ENCODE measurements at regions not wholly inside any gene's neighbourhood (a gene's known extent, or its start where the extent isn't known, plus 50 kb on each side); places are given as distances from the start of the nearest gene placed in this dataset.

- no peak for DNase-seq (ENCODE audit: low read depth in 2 of 2)
Observed at GRCh38 chr3:10555263-10555662, 49.9 kb upstream of the ATP2B2 start.

DNA sequence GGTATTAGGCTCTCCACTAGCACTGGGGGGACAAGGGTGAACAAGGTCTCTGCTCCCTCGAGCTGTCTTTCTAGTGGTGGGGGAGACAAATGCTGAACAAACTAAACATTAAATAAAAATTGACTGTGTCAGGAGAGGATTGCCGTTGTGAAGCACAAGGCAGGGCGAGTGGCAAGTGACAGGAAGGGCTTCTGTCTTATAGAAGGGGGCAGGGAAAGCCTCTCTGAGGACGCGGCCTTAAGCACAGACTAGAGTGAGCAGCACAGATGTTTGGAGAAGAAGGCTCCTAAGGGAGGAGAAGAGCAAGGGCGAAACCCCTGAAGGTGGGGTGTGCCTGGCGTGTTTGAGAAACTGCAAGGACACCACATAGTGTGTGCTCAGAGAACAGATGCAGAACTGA is 50.9 kb upstream of the ATP2B2 start:
- no peak for DNase-seq (ENCODE audit: low read depth in 2 of 2)

DNA sequence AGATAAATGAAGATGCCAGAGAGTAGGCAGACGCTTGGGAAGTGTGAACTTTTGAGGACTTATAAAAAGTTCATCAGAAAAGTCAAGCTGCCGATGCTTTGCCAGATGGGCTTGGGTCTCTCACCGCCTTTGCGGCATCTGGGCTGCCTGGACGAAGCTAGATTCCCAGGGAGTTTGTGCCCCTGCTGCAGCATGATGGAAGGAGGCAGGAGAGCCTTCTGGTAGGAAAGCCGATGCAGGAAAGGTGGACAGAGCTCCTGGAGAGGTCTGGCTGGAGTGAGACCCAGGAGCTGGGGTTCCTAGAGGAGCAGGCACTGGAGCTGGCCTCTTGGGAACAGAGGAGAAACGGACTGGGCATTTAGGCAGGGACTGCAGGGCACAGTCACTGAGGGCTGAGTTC is 51.9 kb upstream of the ATP2B2 start:
- DNase-seq (ENCODE audit: low read depth in 2 of 2) = no peak

GRCh38 chr3:10557781-10558373 is 52.5 kb upstream of the ATP2B2 start:
- DNase-seq (ENCODE audit: low read depth in 2 of 2) = no peak

DNA sequence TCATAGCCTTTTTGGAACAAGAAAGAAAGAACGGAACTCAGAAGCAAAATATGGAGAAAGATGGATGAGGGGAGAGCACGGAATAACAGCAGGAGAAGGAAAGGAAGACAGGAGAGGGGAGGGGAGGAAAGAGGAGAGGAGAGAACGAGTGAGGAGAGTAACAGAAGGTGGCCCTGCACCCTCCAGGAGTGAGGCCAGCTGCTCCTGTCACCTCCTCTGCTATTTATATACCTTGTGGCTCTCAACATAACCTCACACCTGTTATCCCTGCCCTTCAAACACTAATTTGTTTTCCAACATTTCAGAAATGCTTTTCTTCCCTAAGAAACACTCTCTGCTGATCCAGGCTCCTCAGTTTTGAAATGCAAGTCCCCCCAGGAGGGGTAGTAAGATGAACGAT is 53.4 kb upstream of the ATP2B2 start:
- DNase-seq (ENCODE audit: low read depth in 2 of 2) = no peak

DNA sequence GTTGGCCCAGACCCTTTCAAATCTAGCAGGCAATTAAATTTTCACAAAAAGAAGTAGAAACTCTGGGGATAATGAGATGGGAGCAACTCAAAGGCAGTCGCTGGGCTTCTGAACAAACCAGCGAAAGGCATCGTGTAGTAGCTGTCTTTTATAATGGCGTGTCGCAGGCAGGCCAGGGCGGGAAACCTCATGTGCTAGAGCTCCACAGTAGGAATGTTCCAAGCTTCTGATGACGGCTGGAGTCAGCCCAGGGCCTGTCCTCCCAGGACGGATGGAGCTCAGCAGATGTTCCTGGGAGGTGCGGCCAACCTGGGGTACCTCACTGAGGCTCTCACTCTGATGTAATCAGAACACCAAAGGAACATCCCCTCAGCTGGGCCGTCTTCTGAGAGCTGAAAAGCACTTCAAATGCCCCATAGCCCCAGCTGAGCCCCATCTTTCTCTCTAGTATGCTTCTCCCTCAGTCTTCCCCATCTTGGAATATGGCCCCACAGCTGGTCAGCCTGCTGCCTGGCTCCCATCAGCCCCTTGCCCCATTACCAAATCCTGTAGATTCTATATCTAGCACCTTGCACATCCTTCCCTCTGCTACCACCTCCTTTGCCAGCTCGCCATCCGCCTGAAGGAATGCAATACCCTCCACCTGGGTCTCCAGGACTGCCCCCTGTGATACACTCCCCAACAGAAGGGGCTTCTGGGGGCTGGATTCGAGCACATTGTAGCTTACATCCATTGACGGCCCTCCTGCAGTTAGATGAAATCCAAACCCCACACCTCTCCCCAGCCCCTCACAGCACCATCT is 54.9 kb upstream of the ATP2B2 start:
- DNase-seq (ENCODE audit: low read depth in 2 of 2) = no peak

- DNase-seq (ENCODE audit: low read depth in 2 of 2) = no peak
Observed at GRCh38 chr3:10561162-10561945, 56.0 kb upstream of the ATP2B2 start.

GRCh38 chr3:10561946-10562560 is 56.7 kb upstream of the ATP2B2 start:
- no peak for DNase-seq (ENCODE audit: low read depth in 2 of 2)

DNA sequence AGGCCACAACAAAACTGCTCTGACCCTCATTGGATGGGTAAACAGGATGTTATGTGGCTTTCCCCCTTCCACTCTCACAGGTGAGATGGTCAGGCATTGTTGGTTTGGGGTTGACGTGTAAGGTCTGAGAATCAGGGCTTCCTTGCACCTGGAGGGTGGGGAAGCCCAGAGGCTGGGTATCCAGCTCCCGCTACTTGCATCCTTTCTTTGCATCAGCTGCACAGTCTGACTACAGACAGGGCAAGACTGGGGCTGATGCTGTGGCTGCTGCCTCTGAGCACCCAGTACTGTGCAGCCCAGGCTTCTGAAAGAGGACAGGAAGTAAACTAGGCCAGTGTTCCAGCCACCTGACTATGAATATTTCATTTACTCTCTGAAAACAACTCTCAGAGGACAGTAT is 58.0 kb upstream of the ATP2B2 start:
- no peak for DNase-seq (ENCODE audit: low read depth in 2 of 2)

- DNase-seq (ENCODE audit: low read depth in 2 of 2) = no peak
Observed at GRCh38 chr3:10565814-10566213, 60.4 kb upstream of the ATP2B2 start.

- DNase-seq (ENCODE audit: low read depth in 2 of 2) = no peak
Observed at GRCh38 chr3:10566451-10566850, 61.1 kb upstream of the ATP2B2 start.

DNA sequence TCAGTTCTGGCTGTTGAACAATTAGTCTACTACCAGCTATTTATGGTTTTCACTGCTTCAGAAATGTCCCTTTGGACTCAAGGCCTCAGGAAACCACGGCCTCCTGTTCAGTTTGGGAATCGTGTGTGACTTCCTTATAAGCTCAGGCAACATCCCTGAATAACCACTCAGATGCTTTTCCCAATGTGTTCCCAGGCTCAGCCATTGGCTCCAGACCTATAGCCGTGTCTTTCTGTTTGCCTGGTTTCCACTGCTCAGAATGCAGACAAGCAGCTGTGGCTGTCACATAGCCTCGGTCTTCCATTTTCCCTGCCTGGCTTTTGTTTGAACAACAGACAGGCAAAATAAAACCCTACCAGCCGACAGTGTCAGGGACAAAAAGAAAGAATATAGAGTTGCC is 63.2 kb upstream of the ATP2B2 start:
- DNase-seq (ENCODE audit: low read depth in 2 of 2) = no peak

- DNase-seq (ENCODE audit: low read depth in 2 of 2) = peak in 1 of 2 donors; percentile 3
Observed at GRCh38 chr3:10570196-10570946, 65.0 kb upstream of the ATP2B2 start.

- no peak for DNase-seq (ENCODE audit: low read depth in 2 of 2)
Observed at GRCh38 chr3:10574101-10574620, 68.8 kb upstream of the ATP2B2 start.

- DNase-seq (ENCODE audit: low read depth in 2 of 2) = no peak
Observed at GRCh38 chr3:10575601-10576160, 70.3 kb upstream of the ATP2B2 start.

- DNase-seq (ENCODE audit: low read depth in 2 of 2) = no peak
Observed at GRCh38 chr3:10577486-10577885, 72.1 kb upstream of the ATP2B2 start.

GRCh38 chr3:10580426-10580825 is 75.0 kb upstream of the ATP2B2 start:
- no peak for DNase-seq (ENCODE audit: low read depth in 2 of 2)

GRCh38 chr3:10581251-10581650 is 75.9 kb upstream of the ATP2B2 start:
- DNase-seq (ENCODE audit: low read depth in 2 of 2) = no peak

GRCh38 chr3:10581716-10582115 is 76.3 kb upstream of the ATP2B2 start:
- DNase-seq (ENCODE audit: low read depth in 2 of 2) = no peak

DNA sequence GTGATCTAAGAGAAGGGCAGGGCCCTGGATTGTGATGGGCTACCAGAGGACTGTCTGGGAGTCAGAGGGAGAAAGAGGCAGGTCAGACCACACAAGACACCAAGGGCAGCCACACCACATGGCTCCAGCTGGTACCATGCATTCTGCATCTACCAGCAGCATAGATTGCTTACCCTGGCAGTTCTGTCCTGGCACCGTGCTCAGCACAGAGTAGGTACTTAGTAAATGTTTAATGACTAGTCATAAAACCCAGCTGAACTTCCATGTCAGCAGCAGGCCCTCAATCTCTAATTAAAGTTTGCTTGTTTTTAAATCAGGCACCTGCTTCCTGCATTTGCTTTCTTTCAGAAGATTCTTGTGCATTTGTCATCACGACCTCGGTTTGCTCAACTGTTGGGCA is 77.3 kb upstream of the ATP2B2 start:
- no peak for DNase-seq (ENCODE audit: low read depth in 2 of 2)

Measured in lung microvascular endothelial cell (primary cell).